WERI-Rb-1 (cell line): ENCODE measurements at regions not wholly inside any gene's neighbourhood (a gene's known extent, or its start where the extent isn't known, plus 50 kb on each side); places are given as distances from the start of the nearest gene placed in this dataset.

Experiments used
- DNase-seq: peaks from one replicate; pipeline ENCODE4 v3.0.0-alpha.2; 2020
- H3K27ac ChIP-seq: fragments of 250-450 bp; sonication (Bioruptor Pico); 2 replicates; pipeline ENCODE4 v1.5.1; 2020; ENCODE audit warnings: mild to moderate bottlenecking, moderate library complexity
- H3K27me3 ChIP-seq: fragments of 250-450 bp; sonication (Bioruptor Pico); 2 replicates; pipeline ENCODE4 v1.5.1; 2021; ENCODE audit warnings: mild to moderate bottlenecking, low read depth, moderate library complexity; ENCODE audit not compliant: insufficient read depth, severe bottlenecking
- H3K36me3 ChIP-seq: fragments of 250-450 bp; sonication (Bioruptor Pico); 2 replicates; pipeline ENCODE4 v1.5.1; 2020; ENCODE audit warnings: mild to moderate bottlenecking, moderate library complexity
- H3K4me3 ChIP-seq: 2 replicates; pipeline ENCODE4 v1.5.1; 2011; ENCODE audit warnings: low read depth, mild to moderate bottlenecking, control low read depth, low read length
- H3K9me3 ChIP-seq: fragments of 250-450 bp; sonication (Bioruptor Pico); 2 replicates; pipeline ENCODE4 v1.5.1; 2021; ENCODE audit warnings: mild to moderate bottlenecking, moderate library complexity; ENCODE audit not compliant: severe bottlenecking
- TF ChIP-seq, protein P1 (sequence below): IDR thresholded peaks from 2 replicates; pipeline ENCODE4 v1.5.1; 2011; ENCODE audit warnings: low read depth, mild to moderate bottlenecking, control low read depth, inconsistent platforms, low read length

DNA sequence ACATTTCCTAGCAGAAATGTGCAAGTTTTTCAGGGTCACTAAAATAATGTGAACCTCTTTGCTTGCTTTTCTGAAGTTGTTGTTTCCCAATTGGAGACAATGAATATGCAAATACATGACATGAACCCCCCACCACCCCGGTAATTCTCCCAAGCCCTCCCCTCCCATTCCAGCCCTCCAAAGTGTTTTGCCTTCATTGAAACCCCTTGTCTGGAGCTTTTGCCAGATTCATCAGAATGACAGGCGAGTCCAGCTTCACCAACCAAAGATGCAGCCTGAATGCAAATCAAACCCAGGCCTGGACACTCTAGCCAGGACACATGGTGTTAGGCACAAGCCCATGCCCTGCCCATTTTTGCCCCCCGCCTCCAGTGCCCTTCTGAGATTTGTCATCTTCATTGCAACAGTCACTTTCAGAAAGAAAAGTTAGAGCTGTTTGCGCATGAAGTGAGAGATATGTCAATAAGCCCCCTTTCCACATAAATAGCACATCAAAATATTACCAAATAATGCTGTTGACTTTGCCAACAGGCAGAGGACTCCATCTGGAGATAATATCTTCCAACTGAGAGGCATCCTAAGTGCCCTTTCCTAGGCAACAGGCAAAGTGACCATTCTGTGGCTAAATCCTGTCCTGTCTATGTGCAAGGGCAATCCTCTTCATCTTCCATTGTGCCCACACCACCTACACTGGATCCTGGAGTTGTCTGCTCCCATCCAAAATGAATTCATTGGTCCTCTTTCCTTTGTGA is 145.6 kb upstream of the NFIA start:
- TF ChIP-seq, protein P1, sequence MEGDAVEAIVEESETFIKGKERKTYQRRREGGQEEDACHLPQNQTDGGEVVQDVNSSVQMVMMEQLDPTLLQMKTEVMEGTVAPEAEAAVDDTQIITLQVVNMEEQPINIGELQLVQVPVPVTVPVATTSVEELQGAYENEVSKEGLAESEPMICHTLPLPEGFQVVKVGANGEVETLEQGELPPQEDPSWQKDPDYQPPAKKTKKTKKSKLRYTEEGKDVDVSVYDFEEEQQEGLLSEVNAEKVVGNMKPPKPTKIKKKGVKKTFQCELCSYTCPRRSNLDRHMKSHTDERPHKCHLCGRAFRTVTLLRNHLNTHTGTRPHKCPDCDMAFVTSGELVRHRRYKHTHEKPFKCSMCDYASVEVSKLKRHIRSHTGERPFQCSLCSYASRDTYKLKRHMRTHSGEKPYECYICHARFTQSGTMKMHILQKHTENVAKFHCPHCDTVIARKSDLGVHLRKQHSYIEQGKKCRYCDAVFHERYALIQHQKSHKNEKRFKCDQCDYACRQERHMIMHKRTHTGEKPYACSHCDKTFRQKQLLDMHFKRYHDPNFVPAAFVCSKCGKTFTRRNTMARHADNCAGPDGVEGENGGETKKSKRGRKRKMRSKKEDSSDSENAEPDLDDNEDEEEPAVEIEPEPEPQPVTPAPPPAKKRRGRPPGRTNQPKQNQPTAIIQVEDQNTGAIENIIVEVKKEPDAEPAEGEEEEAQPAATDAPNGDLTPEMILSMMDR: no peak
- Histone ChIP-seq H3K27me3 (no peaks in the 10 kb centered on the region), H3K4me3 (no peak overlapping the region), H3K36me3 (no peaks in the 10 kb centered on the region), H3K27ac (no peak overlapping the region), H3K9me3 (no peaks in the 10 kb centered on the region)
- DNase-seq: no peak

DNA sequence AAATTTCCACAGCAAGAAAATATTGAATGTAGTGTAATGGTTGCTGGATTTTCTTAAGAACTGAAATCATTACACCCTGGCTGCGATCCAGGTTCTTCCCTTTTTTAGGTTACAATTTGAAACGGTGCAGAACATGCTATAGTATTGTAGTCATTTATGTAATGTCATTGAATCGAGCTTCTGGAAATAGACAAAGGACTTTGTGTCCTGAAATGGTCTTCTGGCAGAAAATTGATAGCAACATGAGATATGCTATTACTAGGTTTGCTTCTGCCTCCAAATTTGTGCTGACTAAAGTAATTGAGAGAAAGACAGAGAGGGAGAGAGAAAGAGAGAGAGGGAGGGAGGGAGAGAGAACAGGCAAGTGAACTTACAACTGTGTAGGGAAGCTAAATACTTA is 146.2 kb upstream of the NFIA start:
- DNase-seq: no peak
- Histone ChIP-seq H3K27me3 (no peaks in the 10 kb centered on the region), H3K27ac (no peak overlapping the region), H3K36me3 (no peaks in the 10 kb centered on the region), H3K4me3 (no peak overlapping the region), H3K9me3 (no peaks in the 10 kb centered on the region)
- TF ChIP-seq, protein P1: no peak

DNA sequence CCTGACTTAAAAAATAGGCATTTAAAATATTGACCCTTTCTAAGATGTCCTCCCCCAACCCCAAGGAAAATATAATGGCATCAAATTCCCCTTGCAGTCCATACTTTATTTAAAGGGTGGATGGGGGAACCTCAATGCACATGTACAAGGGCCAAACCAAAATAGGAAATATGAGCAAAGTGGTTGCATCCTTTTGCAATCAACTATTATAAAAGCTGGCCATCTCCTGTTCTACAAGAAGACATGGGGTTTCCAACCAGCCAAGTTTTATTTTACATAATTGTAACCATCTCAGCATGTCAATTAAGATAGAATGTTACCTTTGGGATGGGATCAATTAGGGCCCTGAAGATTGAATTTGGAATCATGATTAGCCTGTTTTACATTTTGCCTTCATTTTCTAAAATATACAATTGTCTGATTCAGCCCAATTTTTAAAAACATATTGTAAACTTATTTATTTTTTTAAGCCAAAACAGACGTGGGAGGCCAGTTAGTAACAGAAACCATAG is 146.7 kb upstream of the NFIA start:
- TF ChIP-seq, protein P1: no peak
- Histone ChIP-seq H3K27me3 (no peaks in the 10 kb centered on the region), H3K36me3 (no peaks in the 10 kb centered on the region), H3K9me3 (no peaks in the 10 kb centered on the region), H3K27ac (no peak overlapping the region), H3K4me3 (no peak overlapping the region)
- DNase-seq: no peak

DNA sequence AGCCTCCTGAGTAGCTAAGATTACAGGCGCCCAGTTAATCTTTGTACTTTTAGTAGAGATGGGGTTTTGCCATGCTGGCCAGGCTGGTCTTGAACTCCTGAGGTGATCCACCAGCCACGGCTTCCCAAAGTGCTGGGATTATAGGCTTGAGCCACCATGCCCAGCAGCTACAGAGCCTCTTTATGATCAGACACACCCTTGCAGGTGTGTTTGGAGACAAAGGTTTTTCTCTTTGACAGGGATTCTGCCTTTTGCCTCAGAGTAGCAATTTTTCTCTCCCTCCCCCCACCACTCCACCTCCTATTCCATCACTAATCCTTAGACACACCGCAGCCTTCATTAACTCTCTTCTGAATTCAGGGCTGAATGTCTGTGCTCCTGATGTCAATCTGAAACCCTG is 152.2 kb upstream of the NFIA start:
- no peak for DNase-seq
- TF ChIP-seq, protein P1: no peak

DNA sequence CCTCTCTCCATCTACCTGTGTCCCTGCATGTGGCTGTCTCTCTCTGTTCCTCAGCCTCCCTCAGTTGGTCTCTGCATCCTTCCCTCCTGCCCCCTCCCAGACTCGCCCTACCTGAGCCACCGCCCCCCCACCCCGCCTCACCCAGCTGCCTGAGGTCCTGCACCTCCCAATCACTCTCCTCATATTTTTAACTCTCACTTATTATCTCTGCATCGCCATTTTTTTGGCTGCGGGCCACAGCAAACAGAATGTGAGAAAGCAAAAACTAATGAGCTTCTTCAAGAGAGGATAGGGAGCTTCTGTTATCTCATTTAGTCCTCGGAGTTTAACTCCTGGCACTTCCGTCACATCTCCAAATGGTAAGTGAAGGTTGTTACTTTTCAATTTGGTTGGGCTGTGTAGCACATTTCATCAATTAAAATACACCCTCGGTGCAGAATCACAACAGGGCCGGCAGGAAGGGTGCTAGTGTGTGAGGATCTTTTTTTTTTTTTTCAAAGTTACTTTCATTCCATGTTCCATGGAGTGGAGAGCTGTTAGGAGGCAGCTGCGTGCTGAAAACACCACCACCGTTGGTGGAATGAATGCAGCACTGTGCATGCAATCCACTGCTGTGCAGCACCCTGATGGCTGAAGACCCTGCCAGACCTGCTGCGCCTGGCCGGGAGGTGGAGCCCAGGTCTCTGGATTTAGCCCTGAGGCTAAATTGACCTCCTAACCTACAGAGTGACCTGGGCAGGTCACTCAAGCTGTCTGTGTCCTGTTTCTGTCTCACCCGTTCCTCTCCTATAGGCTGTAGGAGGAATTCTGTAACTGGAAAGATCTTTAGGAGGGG is 157.2 kb upstream of the NFIA start:
- TF ChIP-seq, protein P1: no peak
- no peaks in the 10 kb centered on the region for H3K27me3 ChIP-seq
- H3K4me3 ChIP-seq: no peak overlapping the region
- no peak overlapping the region for H3K27ac ChIP-seq
- no peaks in the 10 kb centered on the region for H3K9me3 ChIP-seq
- no peaks in the 10 kb centered on the region for H3K36me3 ChIP-seq
- DNase-seq: no peak

More for the DNA sequence above, 152.2 kb upstream of the NFIA start:
- no peak overlapping the region for H3K4me3 ChIP-seq
- no peaks in the 10 kb centered on the region for H3K27me3 ChIP-seq
- H3K36me3 ChIP-seq: no peaks in the 10 kb centered on the region
- H3K27ac ChIP-seq: no peak overlapping the region
- no peaks in the 10 kb centered on the region for H3K9me3 ChIP-seq
